ENCODE measurements at regions not wholly inside any gene's neighbourhood (a gene's known extent, or its start where the extent isn't known, plus 50 kb on each side); places are given as distances from the start of the nearest gene placed in this dataset.

DNA sequence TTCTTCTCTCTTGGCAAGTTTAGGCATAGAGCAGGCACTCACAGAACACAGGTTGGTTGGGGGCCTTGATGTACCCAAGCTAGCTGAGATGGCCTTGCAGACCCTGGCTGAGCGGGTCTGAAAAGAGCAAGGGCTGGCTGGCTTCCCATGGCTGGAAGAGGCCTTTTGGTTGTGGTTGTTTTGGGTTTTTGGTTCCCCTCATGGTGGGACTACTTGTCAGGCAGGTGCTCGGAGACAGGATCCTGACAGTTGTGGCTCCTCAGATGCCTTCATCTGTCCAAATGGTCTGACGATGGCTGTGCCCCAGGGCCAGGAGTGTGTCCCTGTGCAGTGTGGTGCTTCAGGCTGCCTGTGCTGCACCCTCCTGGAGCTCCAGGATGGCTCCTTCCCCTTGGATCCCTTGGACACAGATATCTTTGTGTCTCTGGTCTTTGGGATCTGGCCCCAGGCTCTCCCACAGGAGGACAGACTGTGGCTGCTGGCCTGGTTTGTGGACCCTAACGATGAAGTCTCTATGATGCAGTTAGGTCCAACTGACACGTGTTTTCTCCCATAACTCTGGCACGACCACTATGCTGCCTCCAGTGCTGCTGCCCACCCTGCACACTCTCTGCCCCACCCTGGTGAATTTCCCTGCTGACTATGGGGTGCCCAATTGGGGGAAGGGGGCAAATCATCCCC, 321.5 kb upstream of the ZNF32 start:
- TF ChIP-seq, protein P1, sequence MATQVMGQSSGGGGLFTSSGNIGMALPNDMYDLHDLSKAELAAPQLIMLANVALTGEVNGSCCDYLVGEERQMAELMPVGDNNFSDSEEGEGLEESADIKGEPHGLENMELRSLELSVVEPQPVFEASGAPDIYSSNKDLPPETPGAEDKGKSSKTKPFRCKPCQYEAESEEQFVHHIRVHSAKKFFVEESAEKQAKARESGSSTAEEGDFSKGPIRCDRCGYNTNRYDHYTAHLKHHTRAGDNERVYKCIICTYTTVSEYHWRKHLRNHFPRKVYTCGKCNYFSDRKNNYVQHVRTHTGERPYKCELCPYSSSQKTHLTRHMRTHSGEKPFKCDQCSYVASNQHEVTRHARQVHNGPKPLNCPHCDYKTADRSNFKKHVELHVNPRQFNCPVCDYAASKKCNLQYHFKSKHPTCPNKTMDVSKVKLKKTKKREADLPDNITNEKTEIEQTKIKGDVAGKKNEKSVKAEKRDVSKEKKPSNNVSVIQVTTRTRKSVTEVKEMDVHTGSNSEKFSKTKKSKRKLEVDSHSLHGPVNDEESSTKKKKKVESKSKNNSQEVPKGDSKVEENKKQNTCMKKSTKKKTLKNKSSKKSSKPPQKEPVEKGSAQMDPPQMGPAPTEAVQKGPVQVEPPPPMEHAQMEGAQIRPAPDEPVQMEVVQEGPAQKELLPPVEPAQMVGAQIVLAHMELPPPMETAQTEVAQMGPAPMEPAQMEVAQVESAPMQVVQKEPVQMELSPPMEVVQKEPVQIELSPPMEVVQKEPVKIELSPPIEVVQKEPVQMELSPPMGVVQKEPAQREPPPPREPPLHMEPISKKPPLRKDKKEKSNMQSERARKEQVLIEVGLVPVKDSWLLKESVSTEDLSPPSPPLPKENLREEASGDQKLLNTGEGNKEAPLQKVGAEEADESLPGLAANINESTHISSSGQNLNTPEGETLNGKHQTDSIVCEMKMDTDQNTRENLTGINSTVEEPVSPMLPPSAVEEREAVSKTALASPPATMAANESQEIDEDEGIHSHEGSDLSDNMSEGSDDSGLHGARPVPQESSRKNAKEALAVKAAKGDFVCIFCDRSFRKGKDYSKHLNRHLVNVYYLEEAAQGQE (IDR thresholded peaks at IDR 0.05; ENCODE audit: low read depth): no peak
- TF ChIP-seq TCF7L2 (IDR thresholded peaks at IDR 0.05; ENCODE audit: borderline replicate concordance, extremely low read depth, insufficient read depth, insufficient read length) (no peak), EZH2 (IDR thresholded peaks at IDR 0.05) (no peak), EZH2phosphoT487 (IDR thresholded peaks at IDR 0.05; ENCODE audit: borderline replicate concordance) (no peak), POLR2A (IDR thresholded peaks at IDR 0.05; ENCODE audit: borderline replicate concordance, extremely low read depth, insufficient read depth, insufficient read length) (no peak), FOSL1 (IDR thresholded peaks at IDR 0.05; ENCODE audit: low read depth) (no peak), POLR2AphosphoS5 (IDR thresholded peaks at IDR 0.05; ENCODE audit: low read depth, low read length) (no peak), CBX3 (IDR thresholded peaks at IDR 0.05; ENCODE audit: low read depth) (no peak), ZFX (IDR thresholded peaks at IDR 0.05) (no peak)
- TF ChIP-seq, protein P2, sequence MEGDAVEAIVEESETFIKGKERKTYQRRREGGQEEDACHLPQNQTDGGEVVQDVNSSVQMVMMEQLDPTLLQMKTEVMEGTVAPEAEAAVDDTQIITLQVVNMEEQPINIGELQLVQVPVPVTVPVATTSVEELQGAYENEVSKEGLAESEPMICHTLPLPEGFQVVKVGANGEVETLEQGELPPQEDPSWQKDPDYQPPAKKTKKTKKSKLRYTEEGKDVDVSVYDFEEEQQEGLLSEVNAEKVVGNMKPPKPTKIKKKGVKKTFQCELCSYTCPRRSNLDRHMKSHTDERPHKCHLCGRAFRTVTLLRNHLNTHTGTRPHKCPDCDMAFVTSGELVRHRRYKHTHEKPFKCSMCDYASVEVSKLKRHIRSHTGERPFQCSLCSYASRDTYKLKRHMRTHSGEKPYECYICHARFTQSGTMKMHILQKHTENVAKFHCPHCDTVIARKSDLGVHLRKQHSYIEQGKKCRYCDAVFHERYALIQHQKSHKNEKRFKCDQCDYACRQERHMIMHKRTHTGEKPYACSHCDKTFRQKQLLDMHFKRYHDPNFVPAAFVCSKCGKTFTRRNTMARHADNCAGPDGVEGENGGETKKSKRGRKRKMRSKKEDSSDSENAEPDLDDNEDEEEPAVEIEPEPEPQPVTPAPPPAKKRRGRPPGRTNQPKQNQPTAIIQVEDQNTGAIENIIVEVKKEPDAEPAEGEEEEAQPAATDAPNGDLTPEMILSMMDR (IDR thresholded peaks at IDR 0.05 in 2 of 3, conservative IDR thresholded peaks at IDR 0.05 in 1 of 3; ENCODE audit: borderline replicate concordance in 1 of 3, insufficient read depth in 1 of 3, low read depth in 2 of 3, low read length in 2 of 3): no peak
- TF ChIP-seq, protein P3, sequence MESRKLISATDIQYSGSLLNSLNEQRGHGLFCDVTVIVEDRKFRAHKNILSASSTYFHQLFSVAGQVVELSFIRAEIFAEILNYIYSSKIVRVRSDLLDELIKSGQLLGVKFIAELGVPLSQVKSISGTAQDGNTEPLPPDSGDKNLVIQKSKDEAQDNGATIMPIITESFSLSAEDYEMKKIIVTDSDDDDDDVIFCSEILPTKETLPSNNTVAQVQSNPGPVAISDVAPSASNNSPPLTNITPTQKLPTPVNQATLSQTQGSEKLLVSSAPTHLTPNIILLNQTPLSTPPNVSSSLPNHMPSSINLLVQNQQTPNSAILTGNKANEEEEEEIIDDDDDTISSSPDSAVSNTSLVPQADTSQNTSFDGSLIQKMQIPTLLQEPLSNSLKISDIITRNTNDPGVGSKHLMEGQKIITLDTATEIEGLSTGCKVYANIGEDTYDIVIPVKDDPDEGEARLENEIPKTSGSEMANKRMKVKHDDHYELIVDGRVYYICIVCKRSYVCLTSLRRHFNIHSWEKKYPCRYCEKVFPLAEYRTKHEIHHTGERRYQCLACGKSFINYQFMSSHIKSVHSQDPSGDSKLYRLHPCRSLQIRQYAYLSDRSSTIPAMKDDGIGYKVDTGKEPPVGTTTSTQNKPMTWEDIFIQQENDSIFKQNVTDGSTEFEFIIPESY (IDR thresholded peaks at IDR 0.05; ENCODE audit: extremely low read depth, insufficient replicate concordance, low read length): no peak

Measured in HCT116 (cell line).